ENCODE measurements at regions not wholly inside any gene's neighbourhood (a gene's known extent, or its start where the extent isn't known, plus 50 kb on each side); places are given as distances from the start of the nearest gene placed in this dataset.
"Not testable (repeated sequence)": the region's sequence is repeated elsewhere in the genome, so short reads cannot be mapped to it uniquely, and the experiment has no call there.

DNA sequence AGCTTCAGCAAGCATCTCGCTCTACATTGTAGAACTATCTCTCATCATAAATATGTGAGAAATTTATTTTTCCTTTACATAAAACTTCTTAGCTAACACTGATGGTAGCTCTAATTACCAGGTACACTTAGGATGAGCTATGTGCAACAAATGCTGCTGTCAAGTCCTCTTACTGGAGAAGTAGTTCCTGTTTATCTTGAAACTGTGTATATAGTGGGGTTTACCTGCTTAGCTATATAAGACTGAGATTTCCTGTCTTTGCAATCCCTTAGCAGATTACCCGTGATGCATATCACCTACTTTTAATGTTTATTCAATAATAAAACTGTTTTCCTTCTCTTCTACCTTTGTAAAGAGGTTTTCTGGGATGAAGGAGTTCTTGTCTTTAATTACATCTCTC is 98.0 kb upstream of the USP15 start:
- no peak overlapping the region for H3K27ac Mint-ChIP-seq
- peaks cover 14% of the 10 kb centered on the region for H3K4me1 Mint-ChIP-seq (ENCODE audit: low read depth)
- no peaks in the 10 kb centered on the region for H3K9me3 Mint-ChIP-seq
- no peak overlapping the region for H3K4me3 Mint-ChIP-seq
- H3K27me3 Mint-ChIP-seq: no peaks in the 10 kb centered on the region
- no peaks in the 10 kb centered on the region for H3K36me3 Mint-ChIP-seq (ENCODE audit: low read depth)

DNA sequence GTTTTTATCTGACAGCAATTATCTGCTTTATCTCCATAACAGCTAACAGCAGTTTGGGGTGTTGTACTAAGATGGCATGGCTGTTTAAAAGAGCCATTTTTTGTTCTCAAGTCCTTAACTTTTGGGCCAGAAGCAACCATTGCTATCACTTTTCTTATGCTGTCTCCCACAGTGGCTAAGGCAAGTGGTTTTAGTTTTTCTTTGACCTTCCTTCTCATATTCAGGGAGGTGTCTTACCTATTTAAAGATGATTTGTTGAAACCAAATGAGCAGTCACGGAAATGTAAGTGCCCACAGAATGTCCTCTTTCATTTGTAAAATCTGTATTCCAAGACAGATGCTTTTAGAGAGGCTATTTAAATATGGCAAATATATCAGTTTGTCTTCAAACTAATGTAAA is 96.8 kb upstream of the USP15 start:
- no peaks in the 10 kb centered on the region for H3K9me3 Mint-ChIP-seq
- H3K27me3 Mint-ChIP-seq: no peaks in the 10 kb centered on the region
- no peak overlapping the region for H3K27ac Mint-ChIP-seq
- no peaks in the 10 kb centered on the region for H3K36me3 Mint-ChIP-seq (ENCODE audit: low read depth)
- peaks cover 13% of the 10 kb centered on the region for H3K4me1 Mint-ChIP-seq (ENCODE audit: low read depth)
- H3K4me3 Mint-ChIP-seq: no peak overlapping the region

DNA sequence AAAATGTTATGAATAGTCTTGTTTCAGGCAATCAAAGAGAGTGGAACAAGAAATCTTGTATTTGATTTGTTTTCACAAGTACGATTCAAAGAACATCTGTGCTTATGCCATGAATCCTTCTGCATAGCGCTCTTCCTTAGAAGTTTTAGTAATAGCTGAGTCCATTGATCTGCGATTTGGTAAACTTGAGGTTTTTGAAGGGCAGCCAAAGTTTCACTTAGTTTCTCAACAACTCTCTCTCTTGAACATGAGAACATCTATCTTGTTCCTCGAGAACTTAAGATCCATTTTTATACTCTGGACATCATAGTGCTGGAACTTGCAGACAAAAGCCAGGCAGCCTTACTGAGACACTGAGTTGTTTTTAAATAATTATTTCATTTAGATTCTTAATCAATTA is 96.2 kb upstream of the USP15 start:
- H3K4me1 Mint-ChIP-seq (ENCODE audit: low read depth): peaks cover 6% of the 10 kb centered on the region
- H3K27ac Mint-ChIP-seq: no peak overlapping the region
- H3K36me3 Mint-ChIP-seq (ENCODE audit: low read depth): no peaks in the 10 kb centered on the region
- H3K9me3 Mint-ChIP-seq: no peaks in the 10 kb centered on the region
- no peaks in the 10 kb centered on the region for H3K27me3 Mint-ChIP-seq
- H3K4me3 Mint-ChIP-seq: no peak overlapping the region

DNA sequence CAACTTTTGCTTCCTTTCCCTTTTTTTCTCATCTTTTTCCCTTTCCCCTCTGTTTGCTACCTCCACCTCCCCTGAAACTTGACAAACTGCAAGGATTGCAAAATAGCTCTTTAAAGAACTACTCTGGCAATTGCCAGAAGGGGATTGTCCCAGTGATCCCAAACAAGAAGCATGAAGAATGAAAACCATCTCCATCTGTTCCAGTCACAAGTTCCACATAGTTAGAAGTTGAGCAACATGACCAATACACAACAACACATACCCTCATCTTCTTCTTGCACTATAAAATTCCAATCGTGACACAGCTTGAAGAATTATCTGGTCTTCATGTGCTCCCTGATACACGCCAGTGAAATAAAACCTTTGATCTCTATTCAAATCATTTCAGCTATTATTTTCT is 93.7 kb upstream of the USP15 start:
- Mint-ChIP-seq H3K36me3 (ENCODE audit: low read depth) (no peaks in the 10 kb centered on the region), H3K4me1 (ENCODE audit: low read depth) (peaks cover 4% of the 10 kb centered on the region), H3K27me3 (no peaks in the 10 kb centered on the region), H3K9me3 (no peaks in the 10 kb centered on the region), H3K27ac (no peak overlapping the region), H3K4me3 (no peak overlapping the region)

DNA sequence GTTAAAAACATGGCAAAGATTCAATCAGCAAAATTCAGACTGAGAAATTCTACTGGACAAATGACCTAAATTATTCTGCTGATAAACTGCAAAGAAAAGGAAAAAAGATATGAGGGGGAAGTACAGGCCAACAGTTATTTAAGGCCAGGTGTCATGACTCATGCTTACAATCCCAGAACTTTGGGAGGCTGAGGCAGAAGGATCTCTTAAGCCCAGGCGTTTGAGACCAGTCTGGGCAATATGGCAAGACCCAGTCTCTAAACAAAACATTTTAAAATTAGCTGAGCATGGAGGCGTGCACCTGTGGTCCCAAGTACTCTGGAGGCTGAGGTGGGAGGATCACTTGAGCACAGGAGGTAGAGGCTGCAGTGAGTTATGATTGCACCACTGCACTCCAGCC is 91.8 kb upstream of the USP15 start:
- Mint-ChIP-seq H3K27ac (no peak overlapping the region), H3K36me3 (ENCODE audit: low read depth) (no peaks in the 10 kb centered on the region), H3K9me3 (no peaks in the 10 kb centered on the region), H3K27me3 (no peaks in the 10 kb centered on the region), H3K4me3 (no peak overlapping the region), H3K4me1 (ENCODE audit: low read depth) (no peaks in the 10 kb centered on the region)

DNA sequence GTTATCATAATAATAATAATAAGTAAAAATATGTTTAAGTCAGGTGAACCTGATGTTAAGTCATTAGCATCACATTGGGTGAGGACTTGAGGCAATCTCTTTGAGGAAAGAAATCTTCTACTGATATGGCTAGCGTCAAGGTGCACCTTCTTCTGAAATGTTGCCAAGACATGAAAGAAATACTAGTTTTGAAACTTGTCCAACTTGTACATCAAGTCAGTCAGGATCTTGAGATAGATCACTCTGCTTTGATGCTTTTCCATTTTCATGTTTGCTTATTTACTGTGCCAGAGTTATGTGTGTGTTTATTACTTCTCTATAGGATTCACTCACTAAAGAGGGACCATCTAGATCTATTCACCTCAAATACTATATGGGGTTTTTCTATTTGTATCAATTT is 90.0 kb upstream of the USP15 start:
- Mint-ChIP-seq H3K4me1 (ENCODE audit: low read depth) (no peaks in the 10 kb centered on the region), H3K9me3 (no peaks in the 10 kb centered on the region), H3K27ac (no peak overlapping the region), H3K4me3 (no peak overlapping the region), H3K27me3 (no peaks in the 10 kb centered on the region), H3K36me3 (ENCODE audit: low read depth) (no peaks in the 10 kb centered on the region)

DNA sequence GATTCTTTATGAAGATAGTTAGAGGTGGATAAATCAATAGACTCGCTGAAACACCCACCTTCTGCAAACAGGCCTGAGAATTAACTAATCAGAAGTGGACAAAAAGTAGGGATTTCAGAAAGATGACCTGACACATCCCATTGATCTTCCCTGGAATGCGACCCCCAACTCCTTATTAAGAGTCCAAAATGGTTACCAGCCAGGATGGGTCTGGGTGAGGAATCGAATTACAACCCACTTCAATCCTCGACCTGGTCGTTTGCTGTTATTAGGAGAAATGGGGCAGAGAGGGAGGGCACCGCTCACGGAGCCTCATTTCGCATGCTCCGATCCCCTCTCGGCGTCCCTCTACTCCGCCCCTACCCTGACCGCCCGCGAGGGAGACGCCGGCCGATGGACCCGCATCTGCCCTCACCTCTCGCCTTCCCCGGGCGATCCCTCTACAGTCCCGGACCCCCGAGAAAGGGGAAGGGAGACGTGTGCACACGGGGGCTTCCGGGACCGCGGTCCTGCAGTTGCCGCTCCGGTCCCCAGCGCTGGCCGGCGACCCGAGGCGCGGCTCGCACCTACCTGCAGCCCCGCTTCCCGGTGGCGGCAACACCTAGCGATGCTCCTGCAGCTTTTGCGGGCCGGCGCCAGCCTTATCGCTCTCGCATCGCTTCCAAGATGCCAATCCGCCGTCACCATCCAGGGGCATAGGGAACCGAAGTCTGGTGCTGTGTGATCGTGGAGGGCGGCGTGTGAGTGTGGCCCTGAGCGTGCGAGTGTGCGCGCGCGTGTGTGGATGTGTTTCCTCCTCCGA is 69.3 kb upstream of the USP15 start:
- no peaks in the 10 kb centered on the region for H3K36me3 Mint-ChIP-seq (ENCODE audit: low read depth)
- H3K27ac Mint-ChIP-seq: no peak overlapping the region
- peak overlapping the region; percentile 80 for H3K4me3 Mint-ChIP-seq
- H3K9me3 Mint-ChIP-seq: no peaks in the 10 kb centered on the region
- peaks cover 28% of the 10 kb centered on the region for H3K4me1 Mint-ChIP-seq (ENCODE audit: low read depth)
- H3K27me3 Mint-ChIP-seq: peaks cover 52% of the 10 kb centered on the region

DNA sequence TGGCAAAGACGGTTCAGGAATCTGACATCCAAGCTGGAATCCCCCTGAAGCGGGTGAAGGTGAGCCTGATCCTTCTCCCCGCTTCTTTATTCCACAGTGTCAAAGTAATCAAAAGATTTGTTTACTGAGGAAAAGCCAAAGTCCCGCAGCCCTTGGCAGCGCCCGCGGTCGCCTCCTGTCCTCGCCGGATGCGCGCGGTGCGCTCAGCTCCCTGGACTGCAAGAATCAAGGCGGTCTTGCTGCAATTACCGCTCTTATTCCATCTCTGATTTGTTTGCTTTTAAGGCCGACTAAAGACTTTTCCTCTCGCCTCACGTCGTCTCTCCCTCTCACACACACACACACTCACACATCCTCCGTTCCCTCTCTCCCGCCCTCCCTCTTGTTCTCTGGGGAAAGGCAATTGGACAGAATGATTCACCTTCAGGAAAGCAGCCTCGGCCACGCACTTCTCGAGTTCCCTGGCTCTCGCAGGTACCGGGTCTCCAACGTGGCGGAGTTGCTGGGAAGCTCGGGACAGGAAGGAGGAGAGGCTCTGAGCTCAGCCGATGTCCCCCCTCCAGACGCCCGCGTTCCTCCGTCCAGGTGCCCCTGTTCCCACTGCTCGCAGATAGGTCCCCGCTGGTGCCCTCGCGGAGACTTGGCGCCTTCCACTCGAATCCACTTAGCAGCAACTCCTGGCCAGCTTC is 68.6 kb upstream of the USP15 start:
- H3K9me3 Mint-ChIP-seq: no peaks in the 10 kb centered on the region
- peaks cover 28% of the 10 kb centered on the region for H3K4me1 Mint-ChIP-seq (ENCODE audit: low read depth)
- no peak overlapping the region for H3K27ac Mint-ChIP-seq
- peaks cover 52% of the 10 kb centered on the region for H3K27me3 Mint-ChIP-seq
- H3K4me3 Mint-ChIP-seq: peak overlapping the region; percentile 80
- no peaks in the 10 kb centered on the region for H3K36me3 Mint-ChIP-seq (ENCODE audit: low read depth)

DNA sequence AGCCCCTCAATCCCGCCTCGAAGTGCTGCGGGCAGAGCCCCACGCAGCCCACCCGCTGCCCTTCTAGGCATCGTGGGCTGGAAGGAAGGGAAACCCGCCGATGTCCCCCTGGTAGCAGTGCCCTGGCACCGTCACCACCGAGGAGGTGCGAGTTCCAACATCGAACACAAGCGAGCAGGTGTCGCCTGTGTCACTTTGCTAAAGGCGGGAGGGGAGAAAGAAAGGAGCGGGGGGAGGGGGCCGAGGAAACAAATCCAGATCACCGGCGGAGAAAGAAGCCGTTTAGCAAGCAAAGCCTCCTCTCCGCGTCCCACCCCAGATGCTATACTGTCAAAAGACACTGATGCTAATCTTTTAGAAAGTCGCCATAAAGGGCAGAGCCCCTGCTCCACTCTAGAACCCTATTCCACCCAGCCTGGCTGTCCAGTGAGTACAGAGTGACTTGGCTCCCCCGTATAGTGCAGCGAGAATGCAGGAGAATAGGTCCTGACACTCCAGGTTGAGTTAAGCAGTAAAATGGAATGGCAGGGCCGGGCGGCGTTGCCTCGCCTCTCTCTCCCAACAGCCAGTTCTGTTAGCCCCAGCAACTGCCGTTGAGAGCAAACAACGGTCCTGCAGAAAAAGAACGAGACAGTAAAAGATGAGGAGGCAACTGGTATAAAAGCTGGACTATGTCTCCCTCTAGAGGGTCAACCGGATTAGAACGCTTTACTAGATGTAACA is 67.9 kb upstream of the USP15 start:
- H3K4me1 Mint-ChIP-seq (ENCODE audit: low read depth): peaks cover 28% of the 10 kb centered on the region
- H3K27ac Mint-ChIP-seq: no peak overlapping the region
- H3K9me3 Mint-ChIP-seq: no peaks in the 10 kb centered on the region
- peak overlapping the region; percentile 80 for H3K4me3 Mint-ChIP-seq
- peaks cover 48% of the 10 kb centered on the region for H3K27me3 Mint-ChIP-seq
- H3K36me3 Mint-ChIP-seq (ENCODE audit: low read depth): no peaks in the 10 kb centered on the region

DNA sequence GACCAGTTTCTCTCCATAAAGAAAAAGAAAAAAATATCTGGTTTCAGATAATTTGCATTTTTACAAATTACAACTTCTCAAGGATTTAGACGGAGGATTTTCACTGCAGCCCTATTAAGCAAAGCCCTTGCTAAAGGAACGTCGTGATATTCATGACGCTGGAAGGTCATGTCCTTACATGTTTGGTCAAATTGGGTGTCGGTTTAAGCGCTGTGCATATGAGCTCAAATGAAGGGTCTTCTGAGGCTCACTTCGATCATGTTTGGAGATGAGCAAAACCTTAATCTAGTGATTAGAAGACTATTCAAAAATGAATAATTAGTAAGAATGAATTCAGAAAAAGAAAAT is 67.3 kb upstream of the USP15 start:
- Mint-ChIP-seq H3K27ac (no peak overlapping the region), H3K27me3 (peaks cover 45% of the 10 kb centered on the region), H3K4me1 (ENCODE audit: low read depth) (peaks cover 28% of the 10 kb centered on the region), H3K4me3 (peak overlapping the region; percentile 80), H3K9me3 (no peaks in the 10 kb centered on the region), H3K36me3 (ENCODE audit: low read depth) (no peaks in the 10 kb centered on the region)

DNA sequence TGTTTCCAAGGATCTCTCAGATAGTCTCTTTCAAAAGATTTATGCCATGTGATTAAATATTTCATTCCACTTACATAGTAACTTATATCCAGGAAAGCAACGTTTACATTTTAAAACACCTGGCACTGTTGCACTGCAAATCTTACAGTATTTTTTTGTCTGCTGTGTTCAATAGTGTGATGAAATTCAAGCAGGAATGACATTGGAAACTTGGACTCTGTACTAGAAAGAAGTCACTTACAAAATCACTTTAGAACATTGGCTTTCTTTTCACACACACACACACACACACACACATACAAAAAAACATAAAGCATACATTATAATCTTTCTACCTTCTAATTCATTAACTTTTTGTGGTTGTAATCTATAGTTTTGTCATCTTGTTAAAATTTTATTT is 66.2 kb upstream of the USP15 start:
- no peak overlapping the region for H3K4me3 Mint-ChIP-seq
- H3K27ac Mint-ChIP-seq: no peak overlapping the region
- no peaks in the 10 kb centered on the region for H3K36me3 Mint-ChIP-seq (ENCODE audit: low read depth)
- H3K9me3 Mint-ChIP-seq: no peaks in the 10 kb centered on the region
- peaks cover 28% of the 10 kb centered on the region for H3K4me1 Mint-ChIP-seq (ENCODE audit: low read depth)
- peaks cover 38% of the 10 kb centered on the region for H3K27me3 Mint-ChIP-seq

DNA sequence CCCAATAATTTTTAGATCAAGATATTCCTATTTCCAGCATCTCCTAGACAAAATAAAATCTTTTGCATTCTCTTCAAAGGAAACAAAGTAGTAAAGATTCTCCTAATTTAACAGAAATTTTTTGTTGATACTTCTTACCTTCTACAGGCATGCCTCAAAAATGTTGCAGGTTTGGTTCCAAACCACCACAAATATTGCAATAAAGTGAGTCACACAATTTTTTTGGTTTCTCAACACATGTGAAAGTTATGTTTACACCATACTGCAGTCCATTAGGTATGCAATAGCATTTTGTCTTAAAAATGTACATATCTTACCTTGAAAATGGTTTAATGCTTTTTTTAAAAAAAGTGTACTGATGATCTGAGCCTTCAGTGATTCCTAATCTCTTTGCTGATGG is 65.6 kb upstream of the USP15 start:
- Mint-ChIP-seq H3K4me1 (ENCODE audit: low read depth) (peaks cover 28% of the 10 kb centered on the region), H3K36me3 (ENCODE audit: low read depth) (no peaks in the 10 kb centered on the region), H3K4me3 (no peak overlapping the region), H3K27me3 (peaks cover 34% of the 10 kb centered on the region), H3K9me3 (no peaks in the 10 kb centered on the region), H3K27ac (no peak overlapping the region)

DNA sequence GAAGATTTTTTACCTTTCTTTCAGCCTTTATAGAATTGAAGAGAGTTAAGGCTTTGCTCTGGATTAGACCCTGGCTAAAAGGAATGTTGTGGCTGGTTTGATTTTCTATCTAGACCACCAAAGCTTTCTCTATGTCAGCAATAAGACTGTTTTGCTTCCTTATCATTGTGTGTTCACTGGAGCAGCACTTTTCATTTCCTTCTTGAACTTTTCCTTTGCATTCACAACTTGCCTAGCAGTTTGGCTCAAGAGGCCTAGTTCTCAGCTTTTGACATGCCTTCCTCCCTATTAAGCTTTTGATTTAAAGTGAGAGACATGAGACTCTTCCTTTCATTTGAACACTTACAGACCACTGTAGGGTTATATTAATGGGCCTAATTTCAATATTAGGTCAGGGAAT is 64.1 kb upstream of the USP15 start:
- Mint-ChIP-seq H3K9me3 (peaks cover 8% of the 10 kb centered on the region), H3K4me1 (ENCODE audit: low read depth) (peaks cover 16% of the 10 kb centered on the region), H3K4me3 (no peak overlapping the region), H3K36me3 (ENCODE audit: low read depth) (no peaks in the 10 kb centered on the region), H3K27ac (no peak overlapping the region), H3K27me3 (peaks cover 19% of the 10 kb centered on the region)

DNA sequence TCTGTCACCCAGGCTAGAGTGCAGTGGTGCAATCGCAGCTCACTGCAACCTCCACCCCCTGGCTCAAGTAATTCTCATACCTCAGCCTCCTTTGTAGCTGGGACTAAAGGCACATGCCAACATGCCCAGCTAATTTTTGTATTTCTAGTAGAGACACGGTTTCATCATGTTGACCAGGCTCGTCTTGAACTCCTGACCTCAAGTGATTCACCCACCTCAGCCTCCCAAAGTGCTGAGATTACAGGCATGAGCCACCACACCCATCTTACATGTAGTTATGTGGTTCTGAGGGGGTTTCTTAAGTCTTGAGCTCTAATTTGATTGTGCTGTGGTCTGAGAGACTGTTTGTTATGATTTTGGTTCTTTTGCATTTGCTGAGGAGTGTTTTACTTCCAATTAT is 57.3 kb upstream of the USP15 start:
- not testable (repeated sequence) for H3K4me1 Mint-ChIP-seq (ENCODE audit: low read depth); H3K36me3 Mint-ChIP-seq (ENCODE audit: low read depth); H3K27ac Mint-ChIP-seq; H3K4me3 Mint-ChIP-seq; H3K27me3 Mint-ChIP-seq
- H3K9me3 Mint-ChIP-seq: peaks cover 26% of the 10 kb centered on the region

DNA sequence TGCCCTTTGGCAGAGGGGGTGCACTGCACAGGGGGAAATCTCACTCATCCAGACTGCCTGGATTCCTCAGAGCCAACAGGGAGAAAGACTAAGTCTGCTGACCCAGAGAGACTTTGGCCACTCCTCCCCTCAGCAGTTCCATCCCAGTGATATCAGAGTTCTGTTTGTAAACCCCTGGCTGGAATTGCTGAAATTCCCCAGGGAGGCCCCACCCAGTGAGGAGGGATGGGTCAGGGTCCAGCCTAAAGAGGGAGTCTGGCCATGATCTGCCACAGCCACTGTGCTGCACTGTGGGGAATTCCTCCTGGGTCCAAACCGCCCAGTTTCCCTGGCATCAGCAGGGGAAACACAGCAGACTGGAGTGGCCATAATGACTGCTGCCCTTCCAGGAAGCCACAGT is 54.9 kb upstream of the USP15 start:
- no peak overlapping the region for H3K27ac Mint-ChIP-seq
- no peaks in the 10 kb centered on the region for H3K27me3 Mint-ChIP-seq
- H3K36me3 Mint-ChIP-seq (ENCODE audit: low read depth): no peaks in the 10 kb centered on the region
- H3K9me3 Mint-ChIP-seq: peaks cover 24% of the 10 kb centered on the region
- peaks cover 2% of the 10 kb centered on the region for H3K4me1 Mint-ChIP-seq (ENCODE audit: low read depth)
- no peak overlapping the region for H3K4me3 Mint-ChIP-seq
